Neural cell (in vitro differentiated cells): ENCODE measurements at regions not wholly inside any gene's neighbourhood (a gene's known extent, or its start where the extent isn't known, plus 50 kb on each side); places are given as distances from the start of the nearest gene placed in this dataset.
"Not testable (repeated sequence)": the region's sequence is repeated elsewhere in the genome, so short reads cannot be mapped to it uniquely, and the experiment has no call there.

Source experiments
- H2AFZ ChIP-seq: fragments of 200-600, 300-800 bp; sonication (generic), shearing (Covaris generic); 2 replicates; pipeline ENCODE4 v1.6.0; 2014; ENCODE audit warnings: low read depth, mild to moderate bottlenecking, antibody characterized with exemption, low read length, moderate library complexity
- H3F3A ChIP-seq: fragments of 200-600 bp; shearing (Covaris generic); 2 replicates; pipeline ENCODE4 v1.6.1; 2016; ENCODE audit warnings: mild to moderate bottlenecking, moderate library complexity, mixed read lengths, antibody characterized with exemption, low read length; ENCODE audit not compliant: insufficient read depth, poor library complexity, severe bottlenecking
- H3K27ac ChIP-seq: fragments of 200-600, 300-800 bp; sonication (generic), shearing (Covaris generic); 2 replicates; pipeline ENCODE4 v1.5.1; 2014; ENCODE audit warnings: mild to moderate bottlenecking, low read length, moderate library complexity
- H3K27me3 ChIP-seq: fragments of 300-800, 200-600 bp; sonication (generic), shearing (Covaris generic); 2 replicates; pipeline ENCODE4 v1.6.0; 2014; ENCODE audit warnings: mild to moderate bottlenecking, low read depth, low read length, moderate library complexity; ENCODE audit not compliant: insufficient read depth
- H3K36me3 ChIP-seq: fragments of 300-800, 200-600 bp; sonication (generic), shearing (Covaris generic); 2 replicates; pipeline ENCODE4 v1.5.1; 2014; ENCODE audit warnings: mild to moderate bottlenecking, antibody characterized with exemption, low read length, moderate library complexity; ENCODE audit not compliant: insufficient read depth
- H3K4me2 ChIP-seq: fragments of 300-800, 200-600 bp; sonication (generic), shearing (Covaris generic); 2 replicates; pipeline ENCODE4 v1.6.0; 2014; ENCODE audit warnings: mild to moderate bottlenecking, low read length
- H3K4me3 ChIP-seq: fragments of 300-800, 200-600 bp; sonication (generic), shearing (Covaris generic); 2 replicates; pipeline ENCODE4 v1.5.1; 2014; ENCODE audit warnings: mild to moderate bottlenecking, low read length, moderate library complexity
- H3K79me2 ChIP-seq: fragments of 200-600 bp; shearing (Covaris generic); replicated peaks from 2 replicates; pipeline ENCODE4 v1.6.0; 2014; ENCODE audit warnings: mild to moderate bottlenecking, low read length, moderate library complexity; ENCODE audit not compliant: insufficient read depth
- H3K9ac ChIP-seq: fragments of 300-800, 200-600 bp; sonication (generic), shearing (Covaris generic); 2 replicates; pipeline ENCODE4 v1.6.1; 2016; ENCODE audit warnings: mild to moderate bottlenecking, low read length, mixed read lengths
- H3K9me2 ChIP-seq: fragments of 200-600 bp; shearing (Covaris generic); 2 replicates; pipeline ENCODE4 v1.6.1; 2016; ENCODE audit warnings: mild to moderate bottlenecking, low read length, mixed read lengths; ENCODE audit not compliant: insufficient read depth
- H3K9me3 ChIP-seq: fragments of 200-600, 300-800 bp; sonication (generic), shearing (Covaris generic); 2 replicates; pipeline ENCODE4 v1.6.1; 2016; ENCODE audit warnings: mild to moderate bottlenecking, mixed run types, low read length, moderate library complexity, mixed read lengths
- H4K20me1 ChIP-seq: fragments of 200-600 bp; shearing (Covaris generic); 2 replicates; pipeline ENCODE4 v1.6.1; 2016; ENCODE audit warnings: mild to moderate bottlenecking, mixed run types; ENCODE audit not compliant: insufficient read depth
- EP300 ChIP-seq: fragments of 450-650 bp; conservative IDR thresholded peaks from 2 replicates; pipeline ENCODE4 v1.6.1; 2014; ENCODE audit warnings: antibody characterized with exemption, mild to moderate bottlenecking, moderate library complexity; ENCODE audit not compliant: poor library complexity, severe bottlenecking
- EZH2 ChIP-seq: fragments of 200-600, 300-800 bp; shearing (Covaris generic), sonication (generic); IDR thresholded peaks from 2 replicates; pipeline ENCODE4 v1.6.1; 2014; ENCODE audit warnings: antibody characterized with exemption, low read length, borderline replicate concordance, mild to moderate bottlenecking; ENCODE audit not compliant: insufficient read depth, poor library complexity, severe bottlenecking
- MXI1 ChIP-seq: fragments of 450-650 bp; conservative IDR thresholded peaks from 2 replicates; pipeline ENCODE4 v1.6.1; 2014; ENCODE audit warnings: antibody characterized with exemption, mild to moderate bottlenecking; ENCODE audit not compliant: poor library complexity, severe bottlenecking
- POLR2AphosphoS5 ChIP-seq: IDR thresholded peaks from 2 replicates; pipeline ENCODE4 v1.6.1; 2012
- RAD21 ChIP-seq: fragments of 450-650 bp; conservative IDR thresholded peaks from 2 replicates; pipeline ENCODE4 v1.6.1; 2014; ENCODE audit warnings: antibody characterized with exemption, mild to moderate bottlenecking, moderate library complexity
- REST ChIP-seq: IDR thresholded peaks from 2 replicates; pipeline ENCODE4 v1.6.1; 2012; ENCODE audit warnings: borderline replicate concordance
- SMC3 ChIP-seq: fragments of 450-650 bp; conservative IDR thresholded peaks from 2 replicates; pipeline ENCODE4 v1.6.1; 2014; ENCODE audit warnings: antibody characterized with exemption, mild to moderate bottlenecking, moderate library complexity; ENCODE audit not compliant: poor library complexity
- TAF1 ChIP-seq: IDR thresholded peaks from 2 replicates; pipeline ENCODE4 v1.6.1; 2012; ENCODE audit warnings: low read depth
- TF ChIP-seq, protein P1 (sequence below): fragments of 450-650 bp; IDR thresholded peaks from 2 replicates; pipeline ENCODE4 v1.5.1; 2014; ENCODE audit warnings: antibody characterized with exemption, mild to moderate bottlenecking, moderate library complexity; ENCODE audit not compliant: poor library complexity, severe bottlenecking

GRCh38 chr21:15468368-15468767, 261.4 kb upstream of the USP25 start:
- H3K4me3 ChIP-seq, result no peak overlapping the region
- no peak for TF ChIP-seq TAF1
- no peak for TF ChIP-seq RAD21
- TF ChIP-seq REST, result no peak
- TF ChIP-seq, protein P1, sequence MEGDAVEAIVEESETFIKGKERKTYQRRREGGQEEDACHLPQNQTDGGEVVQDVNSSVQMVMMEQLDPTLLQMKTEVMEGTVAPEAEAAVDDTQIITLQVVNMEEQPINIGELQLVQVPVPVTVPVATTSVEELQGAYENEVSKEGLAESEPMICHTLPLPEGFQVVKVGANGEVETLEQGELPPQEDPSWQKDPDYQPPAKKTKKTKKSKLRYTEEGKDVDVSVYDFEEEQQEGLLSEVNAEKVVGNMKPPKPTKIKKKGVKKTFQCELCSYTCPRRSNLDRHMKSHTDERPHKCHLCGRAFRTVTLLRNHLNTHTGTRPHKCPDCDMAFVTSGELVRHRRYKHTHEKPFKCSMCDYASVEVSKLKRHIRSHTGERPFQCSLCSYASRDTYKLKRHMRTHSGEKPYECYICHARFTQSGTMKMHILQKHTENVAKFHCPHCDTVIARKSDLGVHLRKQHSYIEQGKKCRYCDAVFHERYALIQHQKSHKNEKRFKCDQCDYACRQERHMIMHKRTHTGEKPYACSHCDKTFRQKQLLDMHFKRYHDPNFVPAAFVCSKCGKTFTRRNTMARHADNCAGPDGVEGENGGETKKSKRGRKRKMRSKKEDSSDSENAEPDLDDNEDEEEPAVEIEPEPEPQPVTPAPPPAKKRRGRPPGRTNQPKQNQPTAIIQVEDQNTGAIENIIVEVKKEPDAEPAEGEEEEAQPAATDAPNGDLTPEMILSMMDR, result no peak
- TF ChIP-seq POLR2AphosphoS5, result no peak
- TF ChIP-seq SMC3, result no peak
- no peak for TF ChIP-seq EZH2
- TF ChIP-seq MXI1, result no peak
- TF ChIP-seq EP300, result no peak
- no peaks in the 10 kb centered on the region for H3F3A ChIP-seq
- no peak overlapping the region for H3K27ac ChIP-seq
- no peaks in the 10 kb centered on the region for H3K9me2 ChIP-seq
- H3K9ac ChIP-seq, result no peak overlapping the region
- H3K36me3 ChIP-seq, result no peaks in the 10 kb centered on the region
- H3K79me2 ChIP-seq, result no peaks in the 10 kb centered on the region
- H4K20me1 ChIP-seq, result no peaks in the 10 kb centered on the region
- no peaks in the 10 kb centered on the region for H3K27me3 ChIP-seq
- no peak overlapping the region for H2AFZ ChIP-seq
- H3K4me2 ChIP-seq, result no peak overlapping the region
- no peaks in the 10 kb centered on the region for H3K9me3 ChIP-seq

GRCh38 chr21:15472108-15473040, 257.4 kb upstream of the USP25 start:
- Histone ChIP-seq H3K9me3 (no peaks in the 10 kb centered on the region), H3K27me3 (no peaks in the 10 kb centered on the region), H3K27ac (no peak overlapping the region), H3K4me2 (no peak overlapping the region), H3K79me2 (no peaks in the 10 kb centered on the region), H3K4me3 (no peak overlapping the region), H3F3A (no peaks in the 10 kb centered on the region), H3K9me2 (no peaks in the 10 kb centered on the region), H4K20me1 (no peaks in the 10 kb centered on the region), H3K36me3 (no peaks in the 10 kb centered on the region), H3K9ac (no peak overlapping the region), H2AFZ (no peak overlapping the region)
- no peak for TF ChIP-seq TAF1

DNA sequence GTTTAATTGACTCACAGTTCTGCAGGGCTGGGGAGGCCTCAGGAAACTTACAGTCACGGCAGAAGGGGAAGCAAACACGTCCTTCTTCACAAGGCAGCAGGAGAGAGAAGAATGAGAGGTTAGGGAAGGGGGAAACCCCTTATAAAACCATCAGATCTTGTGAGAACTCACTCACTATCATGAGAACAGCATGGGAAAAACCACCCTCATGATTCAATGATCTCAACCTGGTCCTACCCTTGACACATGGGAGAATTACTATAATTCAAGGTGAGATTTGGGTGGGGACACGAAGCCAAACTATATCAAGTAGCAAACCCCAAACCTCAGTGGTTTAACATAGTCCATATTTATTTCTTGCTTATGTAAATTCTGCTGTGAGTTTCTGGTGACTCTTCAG, 252.0 kb upstream of the USP25 start:
- H4K20me1 ChIP-seq, H3K27me3 ChIP-seq, H3K9me3 ChIP-seq, H3K9me2 ChIP-seq, H3K9ac ChIP-seq, H3K4me2 ChIP-seq, H3K36me3 ChIP-seq, H3F3A ChIP-seq, H3K4me3 ChIP-seq, H2AFZ ChIP-seq, H3K79me2 ChIP-seq, H3K27ac ChIP-seq: not testable (repeated sequence)
